Liver (tissue), 8 donors: ENCODE measurements at regions not wholly inside any gene's neighbourhood (a gene's known extent, or its start where the extent isn't known, plus 50 kb on each side); places are given as distances from the start of the nearest gene placed in this dataset.

Source experiments
- DNase-seq: peaks from one replicate; pipeline ENCODE4 v3.0.0-alpha.2; 2017; ENCODE audit warnings: low spot score
- H3K27ac ChIP-seq, 2 donors: one replicate each; pipeline ENCODE4 v1.7.0; 2013; ENCODE audit warnings: inconsistent platforms in 2 of 2, low read length in 2 of 2, control low read depth in 1 of 2, low read depth in 1 of 2, mild to moderate bottlenecking in 1 of 2
- H3K27me3 ChIP-seq, 4 donors: one replicate each; pipeline versions ENCODE4 v1.6.1 to v1.7.0; 2013; ENCODE audit warnings: low read length in 3 of 4, inconsistent platforms in 1 of 4, mild to moderate bottlenecking in 1 of 4, moderate library complexity in 1 of 4; ENCODE audit not compliant: control insufficient read depth in 4 of 4, insufficient read depth in 4 of 4
- H3K36me3 ChIP-seq, 4 donors: one replicate each; pipeline versions ENCODE4 v1.6.1 to v1.7.0; 2013; ENCODE audit warnings: low read length in 3 of 4, mild to moderate bottlenecking in 3 of 4, low read depth in 1 of 4, moderate library complexity in 1 of 4; ENCODE audit not compliant: control insufficient read depth in 4 of 4, insufficient read depth in 3 of 4
- H3K4me1 ChIP-seq, 4 donors: one replicate each; pipeline versions ENCODE4 v1.6.1 to v1.7.0; 2013; ENCODE audit warnings: low read length in 3 of 4, mild to moderate bottlenecking in 3 of 4, moderate library complexity in 1 of 4; ENCODE audit not compliant: control insufficient read depth in 4 of 4, insufficient read depth in 4 of 4
- H3K4me3 ChIP-seq, 3 donors: one replicate each; pipeline versions ENCODE4 v1.6.1 to v1.7.0; 2013; ENCODE audit warnings: low read length in 3 of 3, control low read depth in 1 of 3, low read depth in 1 of 3, mild to moderate bottlenecking in 1 of 3
- H3K9ac ChIP-seq, 2 donors: one replicate each; pipeline ENCODE4 v1.7.0; 2013; ENCODE audit warnings: low read length in 2 of 2, mild to moderate bottlenecking in 2 of 2, moderate library complexity in 2 of 2, control low read depth in 1 of 2, low read depth in 1 of 2
- H3K9me3 ChIP-seq, 4 donors: one replicate each; pipeline versions ENCODE4 v1.6.1 to v1.7.0; 2013; ENCODE audit warnings: low read length in 3 of 4; ENCODE audit not compliant: control insufficient read depth in 4 of 4
- CTCF ChIP-seq: fragments of 150-350 bp; IDR thresholded peaks from 2 replicates; pipeline ENCODE4 v1.5.1; 2017; ENCODE audit warnings: improper control_type of control experiment, low read depth, low read length; ENCODE audit not compliant: missing input control
- FOXA2 ChIP-seq: IDR thresholded peaks from 2 replicates; pipeline ENCODE4 v1.6.1; 2016; ENCODE audit warnings: antibody characterized with exemption
- GABPA ChIP-seq, 2 donors: IDR thresholded peaks in 1 of 2; conservative IDR thresholded peaks in 1 of 2; 2 replicates each; pipeline ENCODE4 v1.6.1; 2016; ENCODE audit warnings: antibody characterized with exemption in 2 of 2, mild to moderate bottlenecking in 1 of 2, moderate library complexity in 1 of 2
- HNF4A ChIP-seq, 2 donors: conservative IDR thresholded peaks; 2 replicates each; pipeline ENCODE4 v1.6.1; 2016; ENCODE audit warnings: antibody characterized with exemption in 2 of 2, mild to moderate bottlenecking in 2 of 2
- HNF4G ChIP-seq: IDR thresholded peaks from 2 replicates; pipeline ENCODE4 v1.6.1; 2016; ENCODE audit warnings: antibody characterized with exemption
- JUND ChIP-seq, 2 donors: IDR thresholded peaks; 2 replicates each; pipeline ENCODE4 v1.6.1; 2016; ENCODE audit warnings: antibody characterized with exemption in 2 of 2
- RXRA ChIP-seq, 2 donors: IDR thresholded peaks; 2 replicates each; pipeline ENCODE4 v1.6.1; 2017 to 2018; ENCODE audit warnings: antibody characterized with exemption in 2 of 2, mild to moderate bottlenecking in 1 of 2
- SP1 ChIP-seq: IDR thresholded peaks from 2 replicates; pipeline ENCODE4 v1.6.1; 2018; ENCODE audit warnings: antibody characterized with exemption, mild to moderate bottlenecking
- TAF1 ChIP-seq: conservative IDR thresholded peaks from 2 replicates; pipeline ENCODE4 v1.6.1; 2016; ENCODE audit warnings: antibody characterized with exemption, mild to moderate bottlenecking
- YY1 ChIP-seq: IDR thresholded peaks from 2 replicates; pipeline ENCODE4 v1.6.1; 2016; ENCODE audit warnings: antibody characterized with exemption, mild to moderate bottlenecking
- WGBS: extraction: QIAGEN DNeasy Blood & Tissue Kit; methylation state at CpG from one replicate; pipeline ENCODE4 v1.1.7; 2013; 5-methylcytosine and 5-hydroxymethylcytosine counted together
- TF ChIP-seq, protein P1 (sequence below): IDR thresholded peaks from 2 replicates; pipeline ENCODE4 v1.6.1; 2016; ENCODE audit warnings: antibody characterized with exemption, mild to moderate bottlenecking
- donor health status: healthy.
- donor health status: healthy.
- donor health status: healthy.
- donor health status: healthy.
- donor health status: healthy.

- no peaks in the 10 kb centered on the region for H3K27me3 ChIP-seq
- H3K36me3 ChIP-seq: peaks cover 0 to 6% (median 1%) of the 10 kb centered on the region in 4 donors
- TF ChIP-seq YY1 (no peak), GABPA (IDR thresholded peaks at IDR 0.05 in 1 of 2, conservative IDR thresholded peaks at IDR 0.05 in 1 of 2) (no peak), JUND (IDR thresholded peaks at IDR 0.05) (no peak), HNF4A (conservative IDR thresholded peaks at IDR 0.05) (peak in 1 of 2 donors; percentile 12), RXRA (IDR thresholded peaks at IDR 0.05) (no peak), HNF4G (no peak), CTCF (no peak), TAF1 (no peak)
- H3K4me1 ChIP-seq: peaks cover 0 to 1% (median 0%) of the 10 kb centered on the region in 4 donors
- no peak for DNase-seq
- no peaks in the 10 kb centered on the region for H3K9me3 ChIP-seq
- H3K9ac ChIP-seq: no peak overlapping the region
- 96% methylated on average over 4 of the region's 4 CpGs for WGBS
- H3K4me3 ChIP-seq: no peak overlapping the region
- H3K27ac ChIP-seq: no peak overlapping the region
Observed at GRCh38 chr9:109914280-109915027, 134.5 kb downstream of the PALM2AKAP2 start.

GRCh38 chr9:109916316-109916715 is 136.3 kb downstream of the PALM2AKAP2 start:
- 94% methylated on average over 6 of the region's 6 CpGs for WGBS
- H3K4me3 ChIP-seq: no peak overlapping the region
- H3K4me1 ChIP-seq: peaks cover 0 to 2% (median 0%) of the 10 kb centered on the region in 4 donors
- H3K27ac ChIP-seq: no peak overlapping the region
- peaks cover 0 to 6% (median 1%) of the 10 kb centered on the region in 4 donors for H3K36me3 ChIP-seq
- no peaks in the 10 kb centered on the region for H3K27me3 ChIP-seq
- TF ChIP-seq CTCF (no peak), YY1 (no peak), JUND (IDR thresholded peaks at IDR 0.05) (no peak), FOXA2 (no peak), SP1 (no peak)
- TF ChIP-seq, protein P1, sequence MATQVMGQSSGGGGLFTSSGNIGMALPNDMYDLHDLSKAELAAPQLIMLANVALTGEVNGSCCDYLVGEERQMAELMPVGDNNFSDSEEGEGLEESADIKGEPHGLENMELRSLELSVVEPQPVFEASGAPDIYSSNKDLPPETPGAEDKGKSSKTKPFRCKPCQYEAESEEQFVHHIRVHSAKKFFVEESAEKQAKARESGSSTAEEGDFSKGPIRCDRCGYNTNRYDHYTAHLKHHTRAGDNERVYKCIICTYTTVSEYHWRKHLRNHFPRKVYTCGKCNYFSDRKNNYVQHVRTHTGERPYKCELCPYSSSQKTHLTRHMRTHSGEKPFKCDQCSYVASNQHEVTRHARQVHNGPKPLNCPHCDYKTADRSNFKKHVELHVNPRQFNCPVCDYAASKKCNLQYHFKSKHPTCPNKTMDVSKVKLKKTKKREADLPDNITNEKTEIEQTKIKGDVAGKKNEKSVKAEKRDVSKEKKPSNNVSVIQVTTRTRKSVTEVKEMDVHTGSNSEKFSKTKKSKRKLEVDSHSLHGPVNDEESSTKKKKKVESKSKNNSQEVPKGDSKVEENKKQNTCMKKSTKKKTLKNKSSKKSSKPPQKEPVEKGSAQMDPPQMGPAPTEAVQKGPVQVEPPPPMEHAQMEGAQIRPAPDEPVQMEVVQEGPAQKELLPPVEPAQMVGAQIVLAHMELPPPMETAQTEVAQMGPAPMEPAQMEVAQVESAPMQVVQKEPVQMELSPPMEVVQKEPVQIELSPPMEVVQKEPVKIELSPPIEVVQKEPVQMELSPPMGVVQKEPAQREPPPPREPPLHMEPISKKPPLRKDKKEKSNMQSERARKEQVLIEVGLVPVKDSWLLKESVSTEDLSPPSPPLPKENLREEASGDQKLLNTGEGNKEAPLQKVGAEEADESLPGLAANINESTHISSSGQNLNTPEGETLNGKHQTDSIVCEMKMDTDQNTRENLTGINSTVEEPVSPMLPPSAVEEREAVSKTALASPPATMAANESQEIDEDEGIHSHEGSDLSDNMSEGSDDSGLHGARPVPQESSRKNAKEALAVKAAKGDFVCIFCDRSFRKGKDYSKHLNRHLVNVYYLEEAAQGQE: no peak
- H3K9me3 ChIP-seq: no peaks in the 10 kb centered on the region
- no peak for DNase-seq
- no peak overlapping the region for H3K9ac ChIP-seq
